SK-N-SH (cell line): ENCODE measurements at regions not wholly inside any gene's neighbourhood (a gene's known extent, or its start where the extent isn't known, plus 50 kb on each side); places are given as distances from the start of the nearest gene placed in this dataset.

Experiments
- CTCF ChIA-PET: fragments of 300-600, 350-600 bp; formaldehyde crosslinking; extraction: SDS; loops from one replicate; lab custom pipeline; 2021; lab: Yijun Ruan, JAX
- POLR2A ChIA-PET: fragments of 350-600 bp; sonication (Branson Sonifier 250); formaldehyde crosslinking; extraction: SDS; loops from one replicate; lab custom pipeline; 2020; ENCODE audit warnings: antibody characterized with exemption, inconsistent platforms; lab: Yijun Ruan, JAX
- DNase-seq: peaks from one replicate; pipeline ENCODE4 v3.0.0; 2012
- H2AFZ ChIP-seq: fragments of 200-600 bp; sonication (generic); 2 replicates; pipeline ENCODE4 v1.8.1; 2016; ENCODE audit warnings: antibody characterized with exemption, mild to moderate bottlenecking, low read depth
- H3F3A ChIP-seq: fragments of 200-600 bp; sonication (generic); replicated peaks from 2 replicates; pipeline ENCODE3; 2016; ENCODE audit warnings: antibody characterized with exemption, mild to moderate bottlenecking; ENCODE audit not compliant: insufficient read depth
- H3K27ac ChIP-seq, 2 experiments: fragments of 200-500 bp in 1 of 2; fragments of 200-600 bp in 1 of 2; sonication (Bioruptor generic) in 1 of 2; sonication (generic), shearing (Covaris generic) in 1 of 2; 2 replicates each; pipeline versions ENCODE4 v1.5.1 to v1.6.1; 2014 to 2016; ENCODE audit warnings: low read depth in 2 of 2, inconsistent platforms in 1 of 2, low read length in 1 of 2, mild to moderate bottlenecking in 1 of 2, mixed read lengths in 1 of 2
- H3K27me3 ChIP-seq: fragments of 200-600 bp; sonication (generic), shearing (Covaris generic); 2 replicates; pipeline ENCODE4 v1.6.1; 2016; ENCODE audit warnings: mixed run types; ENCODE audit not compliant: insufficient read depth
- H3K36me3 ChIP-seq, 2 experiments: fragments of 200-500 bp in 1 of 2; fragments of 200-600 bp in 1 of 2; sonication (Bioruptor generic) in 1 of 2; sonication (generic) in 1 of 2; replicated peaks in 1 of 2; 2 replicates each; pipeline versions ENCODE3 to v1.5.1; 2014 to 2016; ENCODE audit warnings: low read length in 1 of 2, mild to moderate bottlenecking in 1 of 2; ENCODE audit not compliant: insufficient read depth in 2 of 2, control insufficient read depth in 1 of 2
- H3K4me1 ChIP-seq, 2 experiments: fragments of 200-500 bp in 1 of 2; fragments of 200-600 bp in 1 of 2; sonication (Bioruptor generic) in 1 of 2; sonication (generic), shearing (Covaris generic) in 1 of 2; 2 replicates each; pipeline versions ENCODE4 v1.5.1 to v1.6.1; 2014 to 2016; ENCODE audit warnings: low read depth in 1 of 2, low read length in 1 of 2, mixed run types in 1 of 2; ENCODE audit not compliant: insufficient read depth in 2 of 2, control insufficient read depth in 1 of 2
- H3K4me2 ChIP-seq: fragments of 200-600 bp; sonication (generic), shearing (Covaris generic); 2 replicates; pipeline ENCODE4 v1.6.1; 2017; ENCODE audit warnings: mixed run types
- H3K4me3 ChIP-seq, 2 experiments: fragments of 200-500 bp in 1 of 2; fragments of 200-600 bp in 1 of 2; sonication (Bioruptor generic) in 1 of 2; sonication (generic), shearing (Covaris generic) in 1 of 2; 2 replicates each; pipeline versions ENCODE4 v1.5.1 to v1.8.1; 2014 to 2016; ENCODE audit warnings: low read depth in 2 of 2, inconsistent platforms in 1 of 2, low read length in 1 of 2, mild to moderate bottlenecking in 1 of 2, mixed read lengths in 1 of 2, moderate library complexity in 1 of 2
- H3K79me2 ChIP-seq: fragments of 200-600 bp; sonication (generic); 2 replicates; pipeline ENCODE4 v1.8.1; 2017; ENCODE audit warnings: mild to moderate bottlenecking; ENCODE audit not compliant: insufficient read depth
- H3K9ac ChIP-seq: fragments of 200-600 bp; sonication (generic); 2 replicates; pipeline ENCODE4 v1.6.1; 2017; ENCODE audit warnings: mixed run types
- H3K9me2 ChIP-seq: fragments of 200-600 bp; sonication (generic); 2 replicates; pipeline ENCODE4 v1.6.1; 2017; ENCODE audit warnings: mixed run types
- H3K9me3 ChIP-seq: fragments of 200-600 bp; sonication (generic); 2 replicates; pipeline ENCODE4 v1.6.1; 2017; ENCODE audit warnings: mixed run types, mild to moderate bottlenecking, moderate library complexity
- H4K20me1 ChIP-seq: fragments of 200-600 bp; sonication (generic); 2 replicates; pipeline ENCODE4 v1.6.1; 2017; ENCODE audit warnings: mild to moderate bottlenecking, mixed run types; ENCODE audit not compliant: insufficient read depth
- CHD2 ChIP-seq: fragments of 150-350 bp; IDR thresholded peaks from 2 replicates; pipeline ENCODE4 v1.6.1; 2018; ENCODE audit warnings: low read length; ENCODE audit not compliant: partially characterized antibody
- ELF1 ChIP-seq: IDR thresholded peaks from 2 replicates; pipeline ENCODE4 v1.4.0; 2012
- FOXJ3 ChIP-seq: sonication (generic); formaldehyde crosslinking; IDR thresholded peaks from 2 replicates; pipeline ENCODE4 v1.5.1; 2020; ENCODE audit warnings: mild to moderate bottlenecking, missing genetic modification reagents
- FOXM1 ChIP-seq: IDR thresholded peaks from 2 replicates; pipeline ENCODE4 v1.4.0; 2012; ENCODE audit warnings: low read depth, mild to moderate bottlenecking
- GATA2 ChIP-seq: sonication (generic); formaldehyde crosslinking; IDR thresholded peaks from 2 replicates; pipeline ENCODE4 v1.5.0; 2020; ENCODE audit warnings: mild to moderate bottlenecking, missing genetic modification reagents
- JUND ChIP-seq: IDR thresholded peaks from 2 replicates; pipeline ENCODE4 v1.4.0; 2012
- MXI1 ChIP-seq: IDR thresholded peaks from 2 replicates; pipeline ENCODE4 v1.6.1; 2012; ENCODE audit warnings: mild to moderate bottlenecking, low read depth, low read length, improper control_type of control experiment
- NFIC ChIP-seq: IDR thresholded peaks from 2 replicates; pipeline ENCODE4 v1.4.0; 2012; ENCODE audit warnings: borderline replicate concordance
- NRF1 ChIP-seq: IDR thresholded peaks from 2 replicates; pipeline ENCODE4 v1.6.1; 2012; ENCODE audit warnings: low read depth, mild to moderate bottlenecking, low read length
- RCOR1 ChIP-seq: fragments of 150-350 bp; IDR thresholded peaks from 2 replicates; pipeline ENCODE4 v1.6.1; 2017; ENCODE audit warnings: antibody characterized with exemption, low read length
- RFX5 ChIP-seq: IDR thresholded peaks from 2 replicates; pipeline ENCODE4 v1.6.1; 2012; ENCODE audit warnings: mild to moderate bottlenecking, improper control_type of control experiment, low read length
- RXRA ChIP-seq: IDR thresholded peaks from 2 replicates; pipeline ENCODE4 v1.4.0; 2012; ENCODE audit warnings: low read depth, mild to moderate bottlenecking, borderline replicate concordance
- SIN3A ChIP-seq: IDR thresholded peaks from 2 replicates; pipeline ENCODE4 v1.6.1; 2012; ENCODE audit warnings: low read depth, mild to moderate bottlenecking, low read length, moderate library complexity, borderline replicate concordance
- SMC3 ChIP-seq: IDR thresholded peaks from 2 replicates; pipeline ENCODE4 v1.6.1; 2012; ENCODE audit warnings: low read depth, low read length, improper control_type of control experiment
- TAF1 ChIP-seq: IDR thresholded peaks from 2 replicates; pipeline ENCODE4 v1.6.1; 2012; ENCODE audit warnings: low read depth, mild to moderate bottlenecking, low read length, moderate library complexity, borderline replicate concordance
- YY1 ChIP-seq: IDR thresholded peaks from 2 replicates; pipeline ENCODE4 v1.4.0; 2012; ENCODE audit warnings: low read depth, mild to moderate bottlenecking
- WGBS: methylation state at CpG from one replicate; pipeline ENCODE4 v1.1.6; 2017; ENCODE audit warnings: low lambda C conversion rate; 5-methylcytosine and 5-hydroxymethylcytosine counted together
- TF ChIP-seq, protein P1 (sequence below): IDR thresholded peaks from 2 replicates; pipeline ENCODE4 v1.4.0; 2012; ENCODE audit warnings: low read depth, borderline replicate concordance
- TF ChIP-seq, protein P2 (sequence below): fragments of 150-350 bp; IDR thresholded peaks from 2 replicates; pipeline ENCODE4 v1.6.1; 2017; ENCODE audit warnings: antibody characterized with exemption, low read length, low read depth, borderline replicate concordance
- TF ChIP-seq, protein P3 (sequence below): IDR thresholded peaks from 2 replicates; pipeline ENCODE4 v1.6.1; 2012; ENCODE audit warnings: mild to moderate bottlenecking, low read depth, low read length, moderate library complexity
- TF ChIP-seq, protein P4 (sequence below): fragments of 200-600 bp; sonication (generic); IDR thresholded peaks from 2 replicates; pipeline ENCODE4 v1.6.1; 2017; ENCODE audit warnings: antibody characterized with exemption, mild to moderate bottlenecking, moderate library complexity
- TF ChIP-seq, protein P5 (sequence below): IDR thresholded peaks from 2 replicates; pipeline ENCODE4 v1.4.0; 2012; ENCODE audit warnings: low read depth, borderline replicate concordance

DNA sequence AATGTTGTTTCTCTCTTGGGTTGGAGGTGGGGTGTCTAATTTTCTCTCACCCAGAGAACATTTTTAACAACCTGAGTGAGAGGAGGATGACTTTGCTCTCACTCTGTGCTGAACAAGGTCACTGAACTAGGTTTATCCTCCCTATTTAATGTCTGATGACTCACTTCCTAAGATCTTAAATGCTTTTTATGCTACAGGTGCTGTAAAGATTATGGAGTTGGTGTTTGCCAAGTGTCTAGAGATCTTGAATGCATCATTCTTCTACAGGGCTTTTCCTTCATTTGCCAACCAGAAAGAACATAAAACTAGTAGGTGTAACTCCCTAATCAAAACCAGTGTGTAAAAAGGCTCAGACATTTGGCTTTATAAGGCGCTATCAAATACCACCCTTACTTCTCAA, 350.5 kb upstream of the ETAA1 start:
- Histone ChIP-seq H3F3A (no peaks in the 10 kb centered on the region), H2AFZ (no peak overlapping the region), H3K4me1 (no peaks in the 10 kb centered on the region), H3K9me2 (no peaks in the 10 kb centered on the region), H3K27ac (no peak overlapping the region), H3K4me3 (no peak overlapping the region), H4K20me1 (no peaks in the 10 kb centered on the region), H3K9me3 (no peaks in the 10 kb centered on the region), H3K4me2 (no peak overlapping the region), H3K9ac (no peak overlapping the region), H3K27me3 (no peaks in the 10 kb centered on the region), H3K79me2 (no peaks in the 10 kb centered on the region), H3K36me3 (no peaks in the 10 kb centered on the region)
- TF ChIP-seq YY1 (no peak), CHD2 (no peak), FOXM1 (no peak), RCOR1 (no peak)
- ChIA-PET CTCF (interaction anchor here (1.1 kb wide), 1 partner anchor 31 kb away, joined by 5 read pairs; no protein-coding TSS in a partner anchor), POLR2A (no interaction called here)
- 74% methylated on average over 1 of the region's 1 CpG for WGBS
- no peak for DNase-seq

DNA sequence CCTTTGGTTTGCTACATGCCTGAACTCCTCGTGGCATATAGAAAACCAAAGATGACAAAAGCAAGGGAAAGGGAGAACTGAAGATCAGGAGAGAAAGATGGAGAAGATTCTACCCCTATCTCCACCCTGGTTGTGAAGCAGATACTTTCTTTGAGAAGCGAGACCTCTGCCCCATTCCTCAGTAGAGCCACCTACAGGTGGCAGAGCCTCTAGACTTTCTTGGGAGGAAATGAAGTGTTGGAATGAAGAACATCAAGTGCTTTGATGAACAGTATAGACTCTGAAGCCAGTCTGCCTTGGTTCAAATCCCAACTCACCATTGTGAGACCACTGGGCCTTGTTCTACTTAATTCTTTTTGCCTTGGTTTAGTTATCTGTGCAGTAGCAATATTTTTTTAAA, 348.8 kb upstream of the ETAA1 start:
- H4K20me1 ChIP-seq, result no peaks in the 10 kb centered on the region
- 36% methylated on average over 2 of the region's 2 CpGs for WGBS
- H2AFZ ChIP-seq, result no peak overlapping the region
- ChIA-PET CTCF (no interaction called here), POLR2A (no interaction called here)
- no peak overlapping the region for H3K9ac ChIP-seq
- no peaks in the 10 kb centered on the region for H3K27me3 ChIP-seq
- TF ChIP-seq NRF1 (no peak), RFX5 (no peak), SMC3 (no peak), FOXJ3 (no peak), CHD2 (no peak), SIN3A (no peak), ELF1 (no peak), NFIC (no peak), JUND (no peak), FOXM1 (no peak), TAF1 (no peak), MXI1 (no peak), RXRA (no peak), GATA2 (CRISPR knock-in tag) (no peak)
- TF ChIP-seq, protein P1, sequence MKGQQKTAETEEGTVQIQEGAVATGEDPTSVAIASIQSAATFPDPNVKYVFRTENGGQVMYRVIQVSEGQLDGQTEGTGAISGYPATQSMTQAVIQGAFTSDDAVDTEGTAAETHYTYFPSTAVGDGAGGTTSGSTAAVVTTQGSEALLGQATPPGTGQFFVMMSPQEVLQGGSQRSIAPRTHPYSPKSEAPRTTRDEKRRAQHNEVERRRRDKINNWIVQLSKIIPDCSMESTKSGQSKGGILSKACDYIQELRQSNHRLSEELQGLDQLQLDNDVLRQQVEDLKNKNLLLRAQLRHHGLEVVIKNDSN, result no peak
- TF ChIP-seq, protein P2, sequence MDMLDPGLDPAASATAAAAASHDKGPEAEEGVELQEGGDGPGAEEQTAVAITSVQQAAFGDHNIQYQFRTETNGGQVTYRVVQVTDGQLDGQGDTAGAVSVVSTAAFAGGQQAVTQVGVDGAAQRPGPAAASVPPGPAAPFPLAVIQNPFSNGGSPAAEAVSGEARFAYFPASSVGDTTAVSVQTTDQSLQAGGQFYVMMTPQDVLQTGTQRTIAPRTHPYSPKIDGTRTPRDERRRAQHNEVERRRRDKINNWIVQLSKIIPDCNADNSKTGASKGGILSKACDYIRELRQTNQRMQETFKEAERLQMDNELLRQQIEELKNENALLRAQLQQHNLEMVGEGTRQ, result no peak
- TF ChIP-seq, protein P3, sequence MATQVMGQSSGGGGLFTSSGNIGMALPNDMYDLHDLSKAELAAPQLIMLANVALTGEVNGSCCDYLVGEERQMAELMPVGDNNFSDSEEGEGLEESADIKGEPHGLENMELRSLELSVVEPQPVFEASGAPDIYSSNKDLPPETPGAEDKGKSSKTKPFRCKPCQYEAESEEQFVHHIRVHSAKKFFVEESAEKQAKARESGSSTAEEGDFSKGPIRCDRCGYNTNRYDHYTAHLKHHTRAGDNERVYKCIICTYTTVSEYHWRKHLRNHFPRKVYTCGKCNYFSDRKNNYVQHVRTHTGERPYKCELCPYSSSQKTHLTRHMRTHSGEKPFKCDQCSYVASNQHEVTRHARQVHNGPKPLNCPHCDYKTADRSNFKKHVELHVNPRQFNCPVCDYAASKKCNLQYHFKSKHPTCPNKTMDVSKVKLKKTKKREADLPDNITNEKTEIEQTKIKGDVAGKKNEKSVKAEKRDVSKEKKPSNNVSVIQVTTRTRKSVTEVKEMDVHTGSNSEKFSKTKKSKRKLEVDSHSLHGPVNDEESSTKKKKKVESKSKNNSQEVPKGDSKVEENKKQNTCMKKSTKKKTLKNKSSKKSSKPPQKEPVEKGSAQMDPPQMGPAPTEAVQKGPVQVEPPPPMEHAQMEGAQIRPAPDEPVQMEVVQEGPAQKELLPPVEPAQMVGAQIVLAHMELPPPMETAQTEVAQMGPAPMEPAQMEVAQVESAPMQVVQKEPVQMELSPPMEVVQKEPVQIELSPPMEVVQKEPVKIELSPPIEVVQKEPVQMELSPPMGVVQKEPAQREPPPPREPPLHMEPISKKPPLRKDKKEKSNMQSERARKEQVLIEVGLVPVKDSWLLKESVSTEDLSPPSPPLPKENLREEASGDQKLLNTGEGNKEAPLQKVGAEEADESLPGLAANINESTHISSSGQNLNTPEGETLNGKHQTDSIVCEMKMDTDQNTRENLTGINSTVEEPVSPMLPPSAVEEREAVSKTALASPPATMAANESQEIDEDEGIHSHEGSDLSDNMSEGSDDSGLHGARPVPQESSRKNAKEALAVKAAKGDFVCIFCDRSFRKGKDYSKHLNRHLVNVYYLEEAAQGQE, result no peak
- TF ChIP-seq, protein P4, sequence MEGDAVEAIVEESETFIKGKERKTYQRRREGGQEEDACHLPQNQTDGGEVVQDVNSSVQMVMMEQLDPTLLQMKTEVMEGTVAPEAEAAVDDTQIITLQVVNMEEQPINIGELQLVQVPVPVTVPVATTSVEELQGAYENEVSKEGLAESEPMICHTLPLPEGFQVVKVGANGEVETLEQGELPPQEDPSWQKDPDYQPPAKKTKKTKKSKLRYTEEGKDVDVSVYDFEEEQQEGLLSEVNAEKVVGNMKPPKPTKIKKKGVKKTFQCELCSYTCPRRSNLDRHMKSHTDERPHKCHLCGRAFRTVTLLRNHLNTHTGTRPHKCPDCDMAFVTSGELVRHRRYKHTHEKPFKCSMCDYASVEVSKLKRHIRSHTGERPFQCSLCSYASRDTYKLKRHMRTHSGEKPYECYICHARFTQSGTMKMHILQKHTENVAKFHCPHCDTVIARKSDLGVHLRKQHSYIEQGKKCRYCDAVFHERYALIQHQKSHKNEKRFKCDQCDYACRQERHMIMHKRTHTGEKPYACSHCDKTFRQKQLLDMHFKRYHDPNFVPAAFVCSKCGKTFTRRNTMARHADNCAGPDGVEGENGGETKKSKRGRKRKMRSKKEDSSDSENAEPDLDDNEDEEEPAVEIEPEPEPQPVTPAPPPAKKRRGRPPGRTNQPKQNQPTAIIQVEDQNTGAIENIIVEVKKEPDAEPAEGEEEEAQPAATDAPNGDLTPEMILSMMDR, result no peak
- TF ChIP-seq, protein P5, sequence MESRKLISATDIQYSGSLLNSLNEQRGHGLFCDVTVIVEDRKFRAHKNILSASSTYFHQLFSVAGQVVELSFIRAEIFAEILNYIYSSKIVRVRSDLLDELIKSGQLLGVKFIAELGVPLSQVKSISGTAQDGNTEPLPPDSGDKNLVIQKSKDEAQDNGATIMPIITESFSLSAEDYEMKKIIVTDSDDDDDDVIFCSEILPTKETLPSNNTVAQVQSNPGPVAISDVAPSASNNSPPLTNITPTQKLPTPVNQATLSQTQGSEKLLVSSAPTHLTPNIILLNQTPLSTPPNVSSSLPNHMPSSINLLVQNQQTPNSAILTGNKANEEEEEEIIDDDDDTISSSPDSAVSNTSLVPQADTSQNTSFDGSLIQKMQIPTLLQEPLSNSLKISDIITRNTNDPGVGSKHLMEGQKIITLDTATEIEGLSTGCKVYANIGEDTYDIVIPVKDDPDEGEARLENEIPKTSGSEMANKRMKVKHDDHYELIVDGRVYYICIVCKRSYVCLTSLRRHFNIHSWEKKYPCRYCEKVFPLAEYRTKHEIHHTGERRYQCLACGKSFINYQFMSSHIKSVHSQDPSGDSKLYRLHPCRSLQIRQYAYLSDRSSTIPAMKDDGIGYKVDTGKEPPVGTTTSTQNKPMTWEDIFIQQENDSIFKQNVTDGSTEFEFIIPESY, result no peak
- DNase-seq, result no peak
- H3K4me2 ChIP-seq, result no peak overlapping the region
- no peaks in the 10 kb centered on the region for H3K4me1 ChIP-seq
- no peak overlapping the region for H3K27ac ChIP-seq
- H3K4me3 ChIP-seq, result no peak overlapping the region
- H3K36me3 ChIP-seq, result no peaks in the 10 kb centered on the region
- H3F3A ChIP-seq, result no peaks in the 10 kb centered on the region
- no peaks in the 10 kb centered on the region for H3K9me3 ChIP-seq
- H3K79me2 ChIP-seq, result no peaks in the 10 kb centered on the region
- H3K9me2 ChIP-seq, result no peaks in the 10 kb centered on the region
